Testis (tissue), 2 donors: ENCODE measurements at regions not wholly inside any gene's neighbourhood (a gene's known extent, or its start where the extent isn't known, plus 50 kb on each side); places are given as distances from the start of the nearest gene placed in this dataset.

ENCODE experiments used
- DNase-seq: peaks from one replicate; pipeline ENCODE4 v3.0.0-alpha.2; 2019
- H3K27ac ChIP-seq, 2 donors: fragments of 200-600 bp; sonication (generic); one replicate each; pipeline ENCODE4 v1.5.1; 2019
- H3K27me3 ChIP-seq: fragments of 200-600 bp; sonication (generic); one replicate; pipeline ENCODE4 v1.5.1; 2019
- H3K36me3 ChIP-seq: fragments of 200-600 bp; sonication (generic); one replicate; pipeline ENCODE4 v1.5.1; 2017; ENCODE audit warnings: low read depth; ENCODE audit errors: missing control alignments
- H3K4me1 ChIP-seq: fragments of 200-600 bp; sonication (generic); one replicate; pipeline ENCODE4 v1.5.1; 2019
- H3K4me3 ChIP-seq, 2 donors: fragments of 200-600 bp; sonication (generic); one replicate each; pipeline ENCODE4 v1.5.1; 2017 to 2019
- H3K9me3 ChIP-seq: fragments of 200-600 bp; sonication (generic); one replicate; pipeline ENCODE4 v1.5.1; 2017
- CTCF ChIP-seq, 3 experiments: fragments of 450-650 bp in 2 of 3; fragments of 200-600 bp in 1 of 3; sonication (generic) in 1 of 3; IDR thresholded peaks; one replicate each; pipeline ENCODE4 v1.5.1; 2016 to 2019; ENCODE audit warnings: antibody characterized with exemption in 3 of 3, mild to moderate bottlenecking in 2 of 3, moderate library complexity in 1 of 3
- POLR2A ChIP-seq: fragments of 450-650 bp; IDR thresholded peaks from one replicate; pipeline ENCODE4 v1.6.1; 2017; ENCODE audit warnings: antibody characterized with exemption, mild to moderate bottlenecking, moderate library complexity
- WGBS, 2 donors: methylation state at CpG; one replicate each; pipeline ENCODE4 v1.1.5; 2018; 5-methylcytosine and 5-hydroxymethylcytosine counted together
- intact Hi-C: fragments of 100-400 bp; cut with DNase I; formaldehyde crosslinking; loops from one replicate; pipeline ENCODE4 v1.15.1; 2023; ENCODE audit warnings: low total_unique reads

GRCh38 chr7:19268737-19269136 lies 123.5 kb upstream of the FERD3L start:
- intact Hi-C loops: no loop called here
- Histone ChIP-seq H3K27ac (no peak overlapping the region), H3K4me1 (no peaks in the 10 kb centered on the region), H3K4me3 (no peak overlapping the region), H3K36me3 (no peaks in the 10 kb centered on the region), H3K9me3 (no peaks in the 10 kb centered on the region), H3K27me3 (no peaks in the 10 kb centered on the region)
- WGBS, 2 donors: 77 to 81% methylated on average over 2 of the region's 2 CpGs
- TF ChIP-seq CTCF (IDR thresholded peaks at IDR 0.05) (no peak), POLR2A (no peak)
- no peak for DNase-seq

- no peak overlapping the region for H3K27ac ChIP-seq
- intact Hi-C loops: no loop called here
- H3K4me3 ChIP-seq: no peak overlapping the region
- no peak for TF ChIP-seq CTCF (IDR thresholded peaks at IDR 0.05)
- no peak for TF ChIP-seq POLR2A
- H3K27me3 ChIP-seq: no peaks in the 10 kb centered on the region
- H3K36me3 ChIP-seq: no peaks in the 10 kb centered on the region
- no peaks in the 10 kb centered on the region for H3K9me3 ChIP-seq
- H3K4me1 ChIP-seq: no peaks in the 10 kb centered on the region
- 66 to 67% methylated on average over 2 of the region's 2 CpGs for whole genome bisulfite sequencing, 2 donors
- DNase-seq: no peak
These were observed 117.6 kb upstream of the FERD3L start for GRCh38 chr7:19262826-19263225.

- no peak overlapping the region for H3K27ac ChIP-seq
- H3K4me3 ChIP-seq: no peak overlapping the region
- no peak for TF ChIP-seq CTCF (IDR thresholded peaks at IDR 0.05)
- no peak for TF ChIP-seq POLR2A
- WGBS, 2 donors: 80 to 81% methylated on average over 4 of the region's 4 CpGs
- H3K9me3 ChIP-seq: no peaks in the 10 kb centered on the region
- no peaks in the 10 kb centered on the region for H3K4me1 ChIP-seq
- no peak for DNase-seq
- intact Hi-C loops: no loop called here
- no peaks in the 10 kb centered on the region for H3K27me3 ChIP-seq
- no peaks in the 10 kb centered on the region for H3K36me3 ChIP-seq
These were observed 104.1 kb upstream of the FERD3L start for GRCh38 chr7:19249281-19249680.

- Histone ChIP-seq H3K4me3 (no peak overlapping the region), H3K27me3 (no peaks in the 10 kb centered on the region), H3K36me3 (no peaks in the 10 kb centered on the region), H3K27ac (no peak overlapping the region), H3K4me1 (no peaks in the 10 kb centered on the region), H3K9me3 (no peaks in the 10 kb centered on the region)
- no peak for DNase-seq
- WGBS, 2 donors: 79 to 84% methylated on average over 2 of the region's 2 CpGs
- TF ChIP-seq POLR2A: no peak
- no peak for TF ChIP-seq CTCF (IDR thresholded peaks at IDR 0.05)
- intact Hi-C loops: no loop called here
These were observed 103.5 kb upstream of the FERD3L start for GRCh38 chr7:19248681-19249080.

GRCh38 chr7:19248115-19248514 lies 102.9 kb upstream of the FERD3L start:
- Histone ChIP-seq H3K27me3 (no peaks in the 10 kb centered on the region), H3K4me3 (no peak overlapping the region), H3K36me3 (no peaks in the 10 kb centered on the region), H3K9me3 (no peaks in the 10 kb centered on the region), H3K4me1 (no peaks in the 10 kb centered on the region), H3K27ac (no peak overlapping the region)
- intact Hi-C loops: no loop called here
- TF ChIP-seq CTCF (IDR thresholded peaks at IDR 0.05): no peak
- no peak for TF ChIP-seq POLR2A
- no peak for DNase-seq
- WGBS, 2 donors: 94 to 96% methylated on average over 2 of the region's 2 CpGs
